ENCODE measurements at regions not wholly inside any gene's neighbourhood (a gene's known extent, or its start where the extent isn't known, plus 50 kb on each side); places are given as distances from the start of the nearest gene placed in this dataset.
A peak's percentile ranks its signal among the peaks of the same experiment; 100 is the strongest.
"Not testable (repeated sequence)": the region's sequence is repeated elsewhere in the genome, so short reads cannot be mapped to it uniquely, and the experiment has no call there.

DNA sequence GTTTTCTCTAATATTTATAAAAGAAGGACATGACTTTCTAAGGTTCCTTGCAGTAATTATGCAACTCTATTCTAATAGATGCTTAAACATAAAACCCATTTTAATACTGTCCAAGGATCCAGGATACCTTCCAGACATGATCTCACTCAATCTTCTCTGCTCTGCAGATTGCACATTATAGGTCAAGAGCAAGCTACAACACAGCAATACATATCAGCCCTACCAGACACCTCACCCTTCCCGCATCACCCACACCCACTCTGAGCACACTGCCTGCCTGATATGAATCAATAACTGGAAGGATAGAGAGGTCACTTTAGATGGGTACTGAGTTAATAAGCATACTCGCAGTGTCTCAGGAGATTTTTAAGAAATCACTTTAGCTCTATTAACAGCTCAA lies 74.0 kb upstream of the NBPF26 start:
- H3K36me3 Mint-ChIP-seq; DNase-seq; H3K27me3 Mint-ChIP-seq (ENCODE audit: low read depth in 3 of 3); H3K4me3 Mint-ChIP-seq; H3K27ac Mint-ChIP-seq; H3K9me3 Mint-ChIP-seq; H3K4me1 Mint-ChIP-seq: not testable (repeated sequence)

DNA sequence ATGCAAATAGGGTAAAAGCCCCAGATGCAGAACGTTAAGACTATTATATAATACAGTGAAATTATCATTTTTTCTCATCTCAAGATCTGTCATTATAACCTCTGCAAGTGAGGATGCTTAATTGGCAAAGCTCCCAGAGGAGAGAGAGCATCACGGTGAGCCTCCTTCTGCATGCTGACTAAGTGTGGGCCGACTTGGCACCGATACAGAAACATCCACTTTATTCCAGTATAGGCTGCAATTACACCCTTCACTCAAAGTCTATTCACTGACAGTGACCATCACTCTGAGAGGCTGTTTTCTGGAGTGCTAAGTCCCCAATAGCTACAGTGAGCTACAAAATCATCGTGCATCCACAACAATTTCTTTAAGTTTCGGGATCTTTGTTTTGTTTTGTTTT lies 69.6 kb upstream of the NBPF26 start:
- not testable (repeated sequence) for DNase-seq

DNA sequence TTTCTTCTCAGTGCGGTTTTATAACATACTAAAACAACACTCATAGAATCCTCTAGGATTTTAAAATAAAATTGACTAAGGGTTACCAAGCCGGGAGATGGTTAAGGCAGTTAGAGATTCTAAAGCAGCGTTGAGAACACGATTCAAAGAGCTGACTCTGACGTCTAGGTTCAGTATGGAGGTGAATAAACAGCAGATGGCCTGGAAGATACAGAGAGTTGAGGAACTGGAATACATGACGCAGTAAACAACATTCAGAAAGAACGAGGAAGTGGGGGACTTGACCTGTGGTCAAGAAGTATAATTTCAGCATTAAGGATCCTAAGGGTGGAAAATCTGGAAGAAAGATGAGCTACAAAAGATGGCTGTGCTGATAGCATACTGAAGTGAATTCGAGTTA lies 68.4 kb upstream of the NBPF26 start:
- H3K9me3 Mint-ChIP-seq; DNase-seq; H3K27ac Mint-ChIP-seq; H3K27me3 Mint-ChIP-seq (ENCODE audit: low read depth in 3 of 3); H3K4me1 Mint-ChIP-seq; H3K36me3 Mint-ChIP-seq; H3K4me3 Mint-ChIP-seq: not testable (repeated sequence)

More for the DNA sequence above, 69.6 kb upstream of the NBPF26 start:
- H3K4me1 Mint-ChIP-seq; H3K9me3 Mint-ChIP-seq; H3K36me3 Mint-ChIP-seq; H3K27ac Mint-ChIP-seq; H3K4me3 Mint-ChIP-seq; H3K27me3 Mint-ChIP-seq (ENCODE audit: low read depth in 3 of 3): not testable (repeated sequence)

DNA sequence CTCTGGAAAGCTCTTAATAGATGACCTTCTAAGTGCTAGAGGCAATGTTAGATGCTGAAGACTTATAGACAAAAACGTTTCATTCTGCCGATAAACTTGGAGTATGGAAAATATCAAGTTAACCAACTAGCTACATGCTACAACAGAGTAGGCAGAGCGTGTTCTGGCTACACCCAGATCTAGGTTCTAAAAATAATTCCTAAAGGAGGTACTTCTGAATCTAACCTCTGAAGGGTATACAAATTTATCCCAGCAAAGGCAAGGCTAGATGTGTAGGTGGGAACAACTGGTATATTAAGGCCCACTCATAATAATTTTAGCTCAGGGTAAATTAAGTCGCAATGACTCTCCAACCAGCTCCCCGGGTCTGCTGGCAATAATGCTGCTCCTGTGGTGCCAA lies 67.6 kb upstream of the NBPF26 start:
- DNase-seq; H3K9me3 Mint-ChIP-seq; H3K36me3 Mint-ChIP-seq; H3K27ac Mint-ChIP-seq; H3K4me3 Mint-ChIP-seq; H3K27me3 Mint-ChIP-seq (ENCODE audit: low read depth in 3 of 3); H3K4me1 Mint-ChIP-seq: not testable (repeated sequence)

DNA sequence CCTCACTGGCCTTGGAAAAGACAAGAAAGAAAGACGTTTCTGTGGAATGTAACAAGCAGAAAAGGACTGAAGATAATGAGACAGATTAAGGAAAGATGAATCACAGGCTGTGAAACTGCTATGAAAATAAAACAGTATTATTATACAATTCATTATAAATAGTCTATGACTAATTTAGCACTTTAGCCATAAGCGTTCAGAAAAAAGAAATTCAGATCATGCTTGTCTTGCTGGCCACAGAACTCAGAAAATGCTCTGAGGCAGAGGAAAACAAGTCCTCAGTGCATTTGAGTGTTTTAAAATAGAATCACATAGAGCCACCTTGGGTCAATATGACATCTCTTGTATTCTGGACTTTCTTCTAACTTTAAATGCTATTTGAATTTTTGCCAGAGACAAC lies 65.9 kb upstream of the NBPF26 start:
- not testable (repeated sequence) for H3K36me3 Mint-ChIP-seq; H3K27me3 Mint-ChIP-seq (ENCODE audit: low read depth in 3 of 3); H3K4me1 Mint-ChIP-seq; DNase-seq; H3K9me3 Mint-ChIP-seq; H3K4me3 Mint-ChIP-seq; H3K27ac Mint-ChIP-seq

DNA sequence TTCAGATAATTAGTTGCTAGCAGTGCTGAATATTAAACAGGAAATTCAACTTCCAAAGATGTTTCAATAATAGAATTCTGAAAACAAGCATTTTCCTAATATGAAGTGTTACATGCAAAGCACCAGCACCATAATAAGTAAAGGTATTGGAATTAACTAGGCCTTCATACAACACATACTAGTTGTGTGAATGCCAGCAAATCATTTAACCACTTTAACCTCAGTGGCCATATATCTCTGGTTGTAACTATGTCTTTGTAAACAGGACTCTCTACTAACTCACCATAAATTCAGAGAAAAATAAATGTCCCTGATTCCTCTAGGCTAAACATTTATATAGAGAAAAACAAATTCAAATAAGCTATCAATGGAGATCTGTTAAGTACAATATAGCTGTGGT lies 65.1 kb upstream of the NBPF26 start:
- H3K36me3 Mint-ChIP-seq; H3K9me3 Mint-ChIP-seq; H3K4me3 Mint-ChIP-seq; H3K27ac Mint-ChIP-seq; DNase-seq; H3K4me1 Mint-ChIP-seq; H3K27me3 Mint-ChIP-seq (ENCODE audit: low read depth in 3 of 3): not testable (repeated sequence)

DNA sequence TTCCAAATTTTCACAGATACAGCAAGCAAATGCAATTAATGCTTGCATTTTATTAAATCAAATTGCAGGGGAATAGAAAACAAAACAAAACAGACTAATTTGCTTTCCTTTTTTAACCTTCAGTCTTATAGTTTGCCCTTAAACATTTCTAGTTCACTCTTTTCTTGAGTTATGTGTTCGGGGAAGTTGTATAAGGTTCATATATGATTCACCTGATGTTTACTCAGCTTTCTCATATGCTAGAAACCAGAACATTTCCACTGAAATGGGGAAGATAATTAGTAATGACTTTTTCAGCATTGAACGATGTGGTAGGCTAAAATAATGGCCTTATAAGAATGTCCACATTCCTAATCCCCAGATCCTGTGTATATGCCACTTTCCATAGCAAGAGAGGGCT lies 64.6 kb upstream of the NBPF26 start:
- not testable (repeated sequence) for DNase-seq; H3K4me3 Mint-ChIP-seq; H3K9me3 Mint-ChIP-seq; H3K27me3 Mint-ChIP-seq (ENCODE audit: low read depth in 3 of 3); H3K27ac Mint-ChIP-seq; H3K4me1 Mint-ChIP-seq; H3K36me3 Mint-ChIP-seq

DNA sequence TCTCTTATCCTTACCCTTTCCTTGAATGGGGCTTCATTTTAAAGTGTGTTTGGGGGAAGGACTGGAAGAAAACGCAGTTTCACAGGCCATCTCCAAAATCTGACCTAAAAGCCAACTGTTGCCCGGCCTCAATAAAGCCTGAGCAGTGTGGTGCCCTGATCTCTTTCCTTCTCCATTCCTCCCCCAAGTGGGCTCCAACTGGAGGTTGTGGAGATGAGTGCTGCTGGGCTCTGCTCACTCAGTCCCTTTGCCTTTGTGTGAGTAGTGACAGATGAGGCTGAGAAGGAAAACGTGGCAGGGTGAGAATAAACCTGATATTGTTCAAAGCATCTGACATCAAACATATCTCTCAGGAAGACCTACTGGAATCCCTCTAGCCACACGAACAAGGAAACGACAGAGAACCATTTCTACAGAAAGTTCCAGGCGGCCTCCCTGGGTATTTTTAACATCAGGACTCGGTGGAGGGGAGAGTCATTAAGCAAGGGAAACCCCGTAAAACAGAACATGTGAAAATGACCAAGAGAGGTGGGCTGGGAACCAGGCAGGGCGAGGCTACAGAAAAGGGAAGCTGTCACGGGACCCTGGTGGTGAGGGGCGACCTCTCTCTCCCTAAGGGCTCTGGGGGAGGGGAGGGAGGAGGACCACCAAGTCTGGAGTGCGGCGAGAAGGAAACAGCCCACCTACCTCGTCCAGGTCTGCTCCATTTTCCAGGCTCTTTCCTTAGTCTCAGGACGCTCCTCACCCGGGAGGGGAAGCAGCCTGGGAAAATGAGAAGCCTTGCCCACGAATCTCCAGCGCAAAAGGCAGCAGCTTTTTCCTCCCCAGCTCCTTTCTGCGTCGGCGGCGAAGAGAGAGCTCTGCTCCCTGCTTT lies 59.1 kb upstream of the NBPF26 start:
- H3K36me3 Mint-ChIP-seq; H3K9me3 Mint-ChIP-seq; H3K27ac Mint-ChIP-seq; H3K27me3 Mint-ChIP-seq (ENCODE audit: low read depth in 3 of 3); H3K4me1 Mint-ChIP-seq; DNase-seq: not testable (repeated sequence)
- H3K4me3 Mint-ChIP-seq, result peak overlapping the region; percentile 45 to 81 (median 78)

DNA sequence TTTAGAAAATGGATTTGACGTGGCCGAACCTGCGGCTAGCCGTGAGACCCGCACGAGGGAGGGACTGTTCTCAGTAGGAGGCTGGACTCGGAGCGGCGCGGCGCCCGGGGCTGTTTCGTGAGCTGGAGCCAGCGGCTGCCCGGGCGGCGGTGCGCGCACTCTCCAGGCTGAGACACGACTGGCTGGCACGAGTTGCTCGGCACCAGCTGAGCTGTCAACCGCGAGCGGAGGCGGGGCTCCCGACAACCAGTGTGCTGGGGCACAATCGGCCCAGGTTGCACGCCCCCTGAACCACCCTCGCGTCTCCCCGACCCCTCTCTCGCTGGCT lies 58.5 kb upstream of the NBPF26 start:
- H3K27me3 Mint-ChIP-seq (ENCODE audit: low read depth in 3 of 3); H3K9me3 Mint-ChIP-seq; H3K36me3 Mint-ChIP-seq; H3K27ac Mint-ChIP-seq; H3K4me1 Mint-ChIP-seq: not testable (repeated sequence)
- peak overlapping the region; percentile 45 to 81 (median 78) for H3K4me3 Mint-ChIP-seq
- peak in 2 of 3 donors; percentile 0 to 7 for DNase-seq

DNA sequence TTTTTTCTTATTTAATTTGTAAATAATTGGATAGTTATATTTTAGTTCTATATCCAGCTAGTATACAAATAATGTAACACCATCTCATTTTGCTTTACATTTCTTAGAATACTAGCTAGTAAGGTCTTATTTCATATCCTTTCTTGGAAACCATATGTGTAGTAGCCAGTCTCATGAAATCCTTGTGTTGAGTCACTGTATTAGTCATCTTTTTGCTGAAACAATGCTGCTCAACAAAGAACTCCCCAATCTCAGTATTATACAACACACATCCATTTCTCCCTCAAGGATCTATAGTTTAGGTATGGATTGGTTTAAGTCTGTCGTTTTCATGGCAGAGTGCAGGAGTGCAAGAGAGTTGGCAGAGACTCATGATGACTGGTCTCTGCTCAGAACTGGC lies 55.6 kb upstream of the NBPF26 start:
- H3K36me3 Mint-ChIP-seq; H3K27ac Mint-ChIP-seq; DNase-seq; H3K9me3 Mint-ChIP-seq; H3K4me1 Mint-ChIP-seq; H3K4me3 Mint-ChIP-seq; H3K27me3 Mint-ChIP-seq (ENCODE audit: low read depth in 3 of 3): not testable (repeated sequence)
